DOHH2 (cell line): ENCODE measurements at regions not wholly inside any gene's neighbourhood (a gene's known extent, or its start where the extent isn't known, plus 50 kb on each side); places are given as distances from the start of the nearest gene placed in this dataset.

ENCODE experiments used
- H3F3A ChIP-seq: fragments of 200-600 bp; sonication (generic), shearing (Covaris generic); 2 replicates; pipeline ENCODE4 v1.6.0; 2016; ENCODE audit warnings: antibody characterized with exemption, mild to moderate bottlenecking; ENCODE audit not compliant: control insufficient read depth, insufficient read depth
- H3K27ac ChIP-seq: fragments of 200-600 bp; sonication (generic); 2 replicates; pipeline ENCODE4 v1.5.1; 2014; ENCODE audit warnings: low read depth, mild to moderate bottlenecking, low read length, moderate library complexity
- H3K27me3 ChIP-seq: fragments of 200-600 bp; sonication (generic); 2 replicates; pipeline ENCODE4 v1.6.1; 2014; ENCODE audit warnings: mild to moderate bottlenecking, low read length, mixed read lengths; ENCODE audit not compliant: control insufficient read depth
- H3K36me3 ChIP-seq: fragments of 200-600 bp; sonication (generic); 2 replicates; pipeline ENCODE4 v1.6.1; 2014; ENCODE audit warnings: mild to moderate bottlenecking, low read length, moderate library complexity, mixed read lengths; ENCODE audit not compliant: control insufficient read depth
- H3K4me1 ChIP-seq: fragments of 200-600 bp; sonication (generic); 2 replicates; pipeline ENCODE4 v1.6.1; 2014; ENCODE audit warnings: mild to moderate bottlenecking, low read length, mixed read lengths; ENCODE audit not compliant: control insufficient read depth
- H3K4me2 ChIP-seq: fragments of 200-600 bp; sonication (generic); 2 replicates; pipeline ENCODE4 v1.6.0; 2014; ENCODE audit warnings: mild to moderate bottlenecking, low read length, moderate library complexity
- H3K4me3 ChIP-seq: fragments of 200-600 bp; sonication (generic); 2 replicates; pipeline ENCODE4 v1.5.1; 2014; ENCODE audit warnings: mild to moderate bottlenecking, low read length, mixed read lengths
- H3K79me2 ChIP-seq: fragments of 200-600 bp; sonication (generic); 2 replicates; pipeline ENCODE4 v1.6.1; 2014; ENCODE audit warnings: mild to moderate bottlenecking, low read length, mixed read lengths; ENCODE audit not compliant: control insufficient read depth
- H3K9me2 ChIP-seq: fragments of 200-600 bp; sonication (generic); replicated peaks from 2 replicates; pipeline ENCODE4 v1.6.1; 2014; ENCODE audit warnings: mild to moderate bottlenecking, low read length, mixed read lengths; ENCODE audit not compliant: control insufficient read depth
- H3K9me3 ChIP-seq: fragments of 200-600 bp; sonication (generic); 2 replicates; pipeline ENCODE4 v1.6.1; 2014; ENCODE audit warnings: antibody characterized with exemption, low read length, mixed read lengths; ENCODE audit not compliant: control insufficient read depth, insufficient read depth
- H4K20me1 ChIP-seq: fragments of 200-600 bp; sonication (generic); 2 replicates; pipeline ENCODE4 v1.6.0; 2014; ENCODE audit warnings: low read depth, mild to moderate bottlenecking, antibody characterized with exemption, low read length, moderate library complexity; ENCODE audit not compliant: control insufficient read depth, insufficient read depth
- EZH2phosphoT487 ChIP-seq: fragments of 200-600 bp; sonication (generic); IDR thresholded peaks from 2 replicates; pipeline ENCODE4 v1.6.1; 2017; ENCODE audit warnings: borderline replicate concordance, mild to moderate bottlenecking, antibody characterized with exemption, low read length, moderate library complexity, mixed read lengths
- TF ChIP-seq, protein P1 (sequence below): fragments of 200-600 bp; sonication (generic); IDR thresholded peaks from one replicate; pipeline ENCODE4 v1.5.1; 2014; ENCODE audit warnings: antibody characterized with exemption, mild to moderate bottlenecking, low read depth, low read length; ENCODE audit not compliant: poor library complexity, severe bottlenecking

DNA sequence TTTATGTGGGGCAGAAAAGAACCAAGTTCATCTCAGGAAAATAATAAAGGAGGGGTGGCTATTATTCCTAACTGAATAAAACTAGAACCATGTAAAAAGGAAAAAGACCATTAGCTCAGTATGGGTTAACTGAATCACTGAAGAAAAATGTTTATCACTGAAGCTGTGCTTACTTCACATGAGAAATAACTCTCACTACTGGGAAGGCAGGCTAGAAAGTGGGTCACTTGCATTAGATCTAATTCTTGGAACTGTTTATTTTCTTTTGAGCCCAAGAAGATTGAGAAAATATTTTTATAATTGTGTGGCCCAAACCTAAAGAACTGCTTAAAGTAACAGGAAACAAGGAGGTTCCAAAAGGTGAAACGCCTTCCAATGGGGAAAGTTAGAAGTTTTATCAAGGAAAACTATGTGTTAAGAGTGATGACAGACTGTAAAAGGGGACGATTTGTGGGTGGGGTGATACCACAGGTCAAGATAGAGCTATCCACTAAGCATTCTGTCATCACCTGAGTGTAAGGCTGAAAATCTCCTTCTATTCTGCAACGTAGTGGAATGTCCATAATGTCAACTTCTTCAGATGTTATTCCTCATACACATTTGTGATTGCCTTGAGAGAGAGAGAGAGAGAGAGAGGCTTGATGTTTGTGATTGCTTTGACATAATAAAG, 1083.5 kb downstream of the PCDH7 start:
- Histone ChIP-seq H4K20me1 (no peaks in the 10 kb centered on the region), H3F3A (no peaks in the 10 kb centered on the region), H3K4me2 (no peak overlapping the region), H3K4me1 (no peaks in the 10 kb centered on the region), H3K9me2 (no peaks in the 10 kb centered on the region), H3K27me3 (no peaks in the 10 kb centered on the region), H3K36me3 (no peaks in the 10 kb centered on the region), H3K4me3 (no peak overlapping the region), H3K9me3 (no peaks in the 10 kb centered on the region; the same call in 1 of the 2 replicates), H3K27ac (no peak overlapping the region), H3K79me2 (no peaks in the 10 kb centered on the region)
- TF ChIP-seq, protein P1, sequence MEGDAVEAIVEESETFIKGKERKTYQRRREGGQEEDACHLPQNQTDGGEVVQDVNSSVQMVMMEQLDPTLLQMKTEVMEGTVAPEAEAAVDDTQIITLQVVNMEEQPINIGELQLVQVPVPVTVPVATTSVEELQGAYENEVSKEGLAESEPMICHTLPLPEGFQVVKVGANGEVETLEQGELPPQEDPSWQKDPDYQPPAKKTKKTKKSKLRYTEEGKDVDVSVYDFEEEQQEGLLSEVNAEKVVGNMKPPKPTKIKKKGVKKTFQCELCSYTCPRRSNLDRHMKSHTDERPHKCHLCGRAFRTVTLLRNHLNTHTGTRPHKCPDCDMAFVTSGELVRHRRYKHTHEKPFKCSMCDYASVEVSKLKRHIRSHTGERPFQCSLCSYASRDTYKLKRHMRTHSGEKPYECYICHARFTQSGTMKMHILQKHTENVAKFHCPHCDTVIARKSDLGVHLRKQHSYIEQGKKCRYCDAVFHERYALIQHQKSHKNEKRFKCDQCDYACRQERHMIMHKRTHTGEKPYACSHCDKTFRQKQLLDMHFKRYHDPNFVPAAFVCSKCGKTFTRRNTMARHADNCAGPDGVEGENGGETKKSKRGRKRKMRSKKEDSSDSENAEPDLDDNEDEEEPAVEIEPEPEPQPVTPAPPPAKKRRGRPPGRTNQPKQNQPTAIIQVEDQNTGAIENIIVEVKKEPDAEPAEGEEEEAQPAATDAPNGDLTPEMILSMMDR = no peak

- H3K27ac ChIP-seq = no peak overlapping the region
- no peak overlapping the region for H3K4me2 ChIP-seq
- H3K4me3 ChIP-seq = no peak overlapping the region
- H3K4me1 ChIP-seq = no peaks in the 10 kb centered on the region
- H3K79me2 ChIP-seq = no peaks in the 10 kb centered on the region
- no peaks in the 10 kb centered on the region for H3F3A ChIP-seq
- TF ChIP-seq, protein P1 = no peak
- TF ChIP-seq EZH2phosphoT487 = no peak
- no peaks in the 10 kb centered on the region for H3K27me3 ChIP-seq
- no peaks in the 10 kb centered on the region for H3K36me3 ChIP-seq
- H4K20me1 ChIP-seq = no peaks in the 10 kb centered on the region
- H3K9me3 ChIP-seq = no peaks in the 10 kb centered on the region
- no peaks in the 10 kb centered on the region for H3K9me2 ChIP-seq
These were observed 1086.9 kb downstream of the PCDH7 start for GRCh38 chr4:31807036-31807435.

DNA sequence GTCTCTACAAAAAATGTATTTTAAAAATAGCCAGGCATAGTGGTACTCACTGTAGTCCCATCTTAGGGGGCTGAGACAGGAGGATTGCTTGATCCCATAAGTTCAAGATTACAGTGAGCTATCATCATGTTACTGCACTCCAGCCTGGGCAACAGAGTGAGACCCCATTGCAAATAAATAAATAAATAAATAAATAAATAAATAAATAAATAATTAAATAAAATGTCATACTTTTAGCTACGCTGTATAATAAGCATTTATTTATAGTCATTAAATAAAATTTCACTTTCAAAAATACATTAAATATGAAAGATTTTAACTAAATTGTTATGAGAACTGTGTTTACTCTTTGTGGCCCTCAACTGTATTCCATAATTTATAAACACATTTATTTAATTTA, 1124.2 kb downstream of the PCDH7 start:
- Histone ChIP-seq H3K79me2 (no peaks in the 10 kb centered on the region), H3K4me3 (no peak overlapping the region), H3K36me3 (no peaks in the 10 kb centered on the region), H3K4me2 (no peak overlapping the region), H3K4me1 (no peaks in the 10 kb centered on the region), H3K27ac (no peak overlapping the region), H3K9me2 (no peaks in the 10 kb centered on the region), H3K27me3 (no peaks in the 10 kb centered on the region), H3F3A (no peaks in the 10 kb centered on the region), H4K20me1 (no peaks in the 10 kb centered on the region), H3K9me3 (no peaks in the 10 kb centered on the region)
- no peak for TF ChIP-seq EZH2phosphoT487
- TF ChIP-seq, protein P1 = no peak

DNA sequence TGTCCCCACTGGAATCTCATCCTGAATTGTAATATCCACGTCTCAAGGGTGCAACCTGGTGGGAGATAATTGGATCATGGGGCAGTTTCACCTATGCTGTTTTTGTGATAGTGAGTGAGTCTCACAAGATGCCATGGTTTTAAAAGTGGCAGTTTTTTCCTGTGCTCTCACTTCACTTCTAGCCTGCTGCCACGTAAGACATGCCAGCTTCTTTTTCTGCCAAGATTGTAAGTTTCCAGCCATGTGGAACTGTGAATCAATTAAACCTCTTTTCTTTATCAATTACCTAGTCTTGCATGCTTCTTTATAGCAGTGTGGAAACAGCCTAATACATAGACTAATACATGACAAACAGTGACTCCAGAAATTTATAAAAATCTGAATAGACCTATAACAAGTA, 1131.8 kb downstream of the PCDH7 start:
- Histone ChIP-seq H3K36me3 (no peaks in the 10 kb centered on the region), H3K27me3 (no peaks in the 10 kb centered on the region), H3K4me3 (no peak overlapping the region), H3K27ac (no peak overlapping the region), H4K20me1 (no peaks in the 10 kb centered on the region), H3K4me1 (no peaks in the 10 kb centered on the region), H3F3A (no peaks in the 10 kb centered on the region), H3K4me2 (no peak overlapping the region), H3K9me2 (no peaks in the 10 kb centered on the region), H3K79me2 (no peaks in the 10 kb centered on the region), H3K9me3 (no peaks in the 10 kb centered on the region)
- TF ChIP-seq EZH2phosphoT487 = no peak
- TF ChIP-seq, protein P1 = no peak
